Panc1 (cell line): ENCODE measurements at regions not wholly inside any gene's neighbourhood (a gene's known extent, or its start where the extent isn't known, plus 50 kb on each side); places are given as distances from the start of the nearest gene placed in this dataset.

ENCODE experiments used
- POLR2AphosphoS5 ChIP-seq: IDR thresholded peaks from 2 replicates; pipeline ENCODE4 v1.6.1; 2012; ENCODE audit warnings: mild to moderate bottlenecking, low read depth, low read length, moderate library complexity
- TF ChIP-seq, protein P1 (sequence below): fragments of 450-650 bp; IDR thresholded peaks from 2 replicates; pipeline ENCODE4 v1.5.1; 2017; ENCODE audit warnings: mild to moderate bottlenecking

DNA sequence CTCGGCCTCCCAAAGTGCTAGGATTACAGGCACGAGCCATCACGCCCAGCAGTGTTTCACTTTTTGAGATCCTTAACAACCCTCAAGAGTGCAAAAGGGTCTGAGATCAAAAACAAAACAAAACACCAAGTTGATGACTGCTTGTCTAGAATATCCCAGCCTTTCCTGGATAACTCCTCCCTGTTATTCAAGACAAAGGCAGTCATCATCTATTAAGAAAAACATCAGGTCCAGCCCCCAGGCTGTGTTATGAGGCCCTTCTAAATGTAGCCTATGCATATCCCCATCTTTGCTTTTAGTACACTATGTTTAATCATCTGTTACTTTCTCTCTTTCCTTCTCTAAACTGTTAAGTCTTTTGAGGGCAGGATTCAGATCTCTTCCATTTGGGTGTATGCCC, 150.1 kb upstream of the FHIT start:
- TF ChIP-seq, protein P1, sequence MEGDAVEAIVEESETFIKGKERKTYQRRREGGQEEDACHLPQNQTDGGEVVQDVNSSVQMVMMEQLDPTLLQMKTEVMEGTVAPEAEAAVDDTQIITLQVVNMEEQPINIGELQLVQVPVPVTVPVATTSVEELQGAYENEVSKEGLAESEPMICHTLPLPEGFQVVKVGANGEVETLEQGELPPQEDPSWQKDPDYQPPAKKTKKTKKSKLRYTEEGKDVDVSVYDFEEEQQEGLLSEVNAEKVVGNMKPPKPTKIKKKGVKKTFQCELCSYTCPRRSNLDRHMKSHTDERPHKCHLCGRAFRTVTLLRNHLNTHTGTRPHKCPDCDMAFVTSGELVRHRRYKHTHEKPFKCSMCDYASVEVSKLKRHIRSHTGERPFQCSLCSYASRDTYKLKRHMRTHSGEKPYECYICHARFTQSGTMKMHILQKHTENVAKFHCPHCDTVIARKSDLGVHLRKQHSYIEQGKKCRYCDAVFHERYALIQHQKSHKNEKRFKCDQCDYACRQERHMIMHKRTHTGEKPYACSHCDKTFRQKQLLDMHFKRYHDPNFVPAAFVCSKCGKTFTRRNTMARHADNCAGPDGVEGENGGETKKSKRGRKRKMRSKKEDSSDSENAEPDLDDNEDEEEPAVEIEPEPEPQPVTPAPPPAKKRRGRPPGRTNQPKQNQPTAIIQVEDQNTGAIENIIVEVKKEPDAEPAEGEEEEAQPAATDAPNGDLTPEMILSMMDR = no peak
- TF ChIP-seq POLR2AphosphoS5 = no peak
